Prostate gland (tissue), 2 donors: ENCODE measurements at regions not wholly inside any gene's neighbourhood (a gene's known extent, or its start where the extent isn't known, plus 50 kb on each side); places are given as distances from the start of the nearest gene placed in this dataset.

ENCODE experiments used
- DNase-seq: peaks from one replicate; pipeline ENCODE4 v3.0.0-alpha.2; 2019; ENCODE audit warnings: low spot score
- H3K27ac ChIP-seq, 2 donors: fragments of 200-600 bp; sonication (generic); 2 replicates each; pipeline ENCODE4 v1.5.1; 2017 to 2019
- H3K27me3 ChIP-seq: fragments of 200-600 bp; sonication (generic); replicated peaks from 2 replicates; pipeline ENCODE4 v1.5.1; 2019; ENCODE audit not compliant: insufficient read depth
- H3K36me3 ChIP-seq, 2 donors: fragments of 200-600 bp; sonication (generic); 1 replicate in 1 of 2; 2 replicates in 1 of 2; pipeline versions ENCODE4 v1.5.1 to v1.8.1; 2017 to 2019
- H3K4me1 ChIP-seq: fragments of 200-600 bp; sonication (generic); replicated peaks from 2 replicates; pipeline ENCODE4 v1.5.1; 2019
- H3K4me3 ChIP-seq, 2 donors: fragments of 200-600 bp; sonication (generic); 2 replicates each; pipeline ENCODE4 v1.5.1; 2017 to 2019
- H3K9me3 ChIP-seq: fragments of 200-600 bp; sonication (generic); 2 replicates; pipeline ENCODE4 v1.5.1; 2017
- POLR2A ChIP-seq: fragments of 450-650 bp; IDR thresholded peaks from one replicate; pipeline ENCODE4 v1.6.1; 2016; ENCODE audit warnings: antibody characterized with exemption, mild to moderate bottlenecking
- POLR2AphosphoS5 ChIP-seq: sonication (generic); formaldehyde crosslinking; IDR thresholded peaks from one replicate; pipeline ENCODE4 v1.6.1; 2017; ENCODE audit warnings: antibody characterized with exemption
- WGBS: methylation state at CpG from one replicate; pipeline ENCODE4 v1.1.5; 2018; 5-methylcytosine and 5-hydroxymethylcytosine counted together
- intact Hi-C: fragments of 100-400 bp; cut with DNase I; formaldehyde crosslinking; loops from one replicate; pipeline ENCODE4 v1.14.2; 2022
- TF ChIP-seq, protein P1 (sequence below), 4 experiments: fragments of 200-600 bp in 2 of 4; fragments of 450-650 bp in 2 of 4; sonication (generic) in 2 of 4; IDR thresholded peaks; 1 replicate in 3 of 4; 2 replicates in 1 of 4; pipeline ENCODE4 v1.5.1; 2016 to 2019; ENCODE audit warnings: antibody characterized with exemption in 4 of 4, mild to moderate bottlenecking in 2 of 4, moderate library complexity in 2 of 4

- H3K4me1 ChIP-seq, result no peaks in the 10 kb centered on the region
- intact Hi-C loops, result no loop called here
- WGBS, result 73% methylated on average over 3 of the region's 3 CpGs
- DNase-seq, result no peak
- H3K36me3 ChIP-seq, result no peaks in the 10 kb centered on the region
- no peak overlapping the region for H3K4me3 ChIP-seq
- peaks cover 3% of the 10 kb centered on the region for H3K27me3 ChIP-seq
- no peak overlapping the region for H3K27ac ChIP-seq
- no peak for TF ChIP-seq POLR2AphosphoS5
- TF ChIP-seq, protein P1, sequence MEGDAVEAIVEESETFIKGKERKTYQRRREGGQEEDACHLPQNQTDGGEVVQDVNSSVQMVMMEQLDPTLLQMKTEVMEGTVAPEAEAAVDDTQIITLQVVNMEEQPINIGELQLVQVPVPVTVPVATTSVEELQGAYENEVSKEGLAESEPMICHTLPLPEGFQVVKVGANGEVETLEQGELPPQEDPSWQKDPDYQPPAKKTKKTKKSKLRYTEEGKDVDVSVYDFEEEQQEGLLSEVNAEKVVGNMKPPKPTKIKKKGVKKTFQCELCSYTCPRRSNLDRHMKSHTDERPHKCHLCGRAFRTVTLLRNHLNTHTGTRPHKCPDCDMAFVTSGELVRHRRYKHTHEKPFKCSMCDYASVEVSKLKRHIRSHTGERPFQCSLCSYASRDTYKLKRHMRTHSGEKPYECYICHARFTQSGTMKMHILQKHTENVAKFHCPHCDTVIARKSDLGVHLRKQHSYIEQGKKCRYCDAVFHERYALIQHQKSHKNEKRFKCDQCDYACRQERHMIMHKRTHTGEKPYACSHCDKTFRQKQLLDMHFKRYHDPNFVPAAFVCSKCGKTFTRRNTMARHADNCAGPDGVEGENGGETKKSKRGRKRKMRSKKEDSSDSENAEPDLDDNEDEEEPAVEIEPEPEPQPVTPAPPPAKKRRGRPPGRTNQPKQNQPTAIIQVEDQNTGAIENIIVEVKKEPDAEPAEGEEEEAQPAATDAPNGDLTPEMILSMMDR (IDR thresholded peaks at IDR 0.05), result no peak
- TF ChIP-seq POLR2A, result no peak
- no peaks in the 10 kb centered on the region for H3K9me3 ChIP-seq
Observed at GRCh38 chr20:60957621-60958020, 294.4 kb upstream of the CDH4 start.

DNA sequence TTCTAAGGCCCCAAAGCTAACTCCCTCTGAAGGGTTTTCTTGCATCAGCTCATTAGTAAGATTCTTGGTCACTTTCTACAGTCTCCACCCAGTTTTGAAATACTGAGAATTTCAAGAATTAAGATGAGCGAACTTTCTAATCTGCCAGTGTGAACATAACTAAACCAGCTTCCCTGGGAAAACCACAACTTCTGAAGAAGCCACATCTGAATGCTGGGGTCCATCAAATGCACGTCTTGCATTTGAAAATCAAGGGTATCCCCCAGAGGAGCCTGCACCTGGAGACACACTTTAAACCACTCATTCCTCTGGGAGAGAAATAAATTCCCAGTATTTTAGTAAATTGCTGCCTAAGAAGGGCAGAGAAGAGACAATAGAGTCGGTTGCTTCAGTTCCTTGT is 292.1 kb upstream of the CDH4 start:
- TF ChIP-seq POLR2A (no peak), POLR2AphosphoS5 (no peak)
- TF ChIP-seq, protein P1 (IDR thresholded peaks at IDR 0.05), result no peak
- no peaks in the 10 kb centered on the region for H3K36me3 ChIP-seq
- no peaks in the 10 kb centered on the region for H3K27me3 ChIP-seq
- 78% methylated on average over 3 of the region's 3 CpGs for WGBS
- no peaks in the 10 kb centered on the region for H3K9me3 ChIP-seq
- H3K27ac ChIP-seq, result no peak overlapping the region
- no peaks in the 10 kb centered on the region for H3K4me1 ChIP-seq
- H3K4me3 ChIP-seq, result no peak overlapping the region
- intact Hi-C loops, result no loop called here
- no peak for DNase-seq

DNA sequence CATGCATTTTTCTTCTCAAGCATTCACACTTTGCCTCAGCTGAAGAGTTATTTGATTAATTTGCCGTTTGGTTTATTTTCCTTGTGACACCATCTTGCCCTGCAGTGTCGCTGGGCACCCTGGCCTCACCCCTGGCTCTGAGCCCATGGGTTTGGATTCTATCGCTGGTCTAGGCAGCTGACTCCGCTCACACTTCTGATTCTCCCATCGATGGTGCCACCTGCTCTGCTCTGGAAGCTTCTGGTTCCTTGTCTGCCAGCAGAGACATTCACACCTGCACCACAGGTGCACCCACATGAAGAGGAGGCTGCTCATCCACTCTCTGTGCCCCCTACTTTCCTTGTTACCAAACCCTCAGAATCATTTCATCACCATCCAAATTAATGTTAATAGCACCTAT is 291.6 kb upstream of the CDH4 start:
- H3K27me3 ChIP-seq, result no peaks in the 10 kb centered on the region
- no peaks in the 10 kb centered on the region for H3K36me3 ChIP-seq
- H3K4me1 ChIP-seq, result no peaks in the 10 kb centered on the region
- intact Hi-C loops, result no loop called here
- no peak for DNase-seq
- 91% methylated on average over 5 of the region's 5 CpGs for WGBS
- TF ChIP-seq POLR2A, result no peak
- no peak for TF ChIP-seq POLR2AphosphoS5
- TF ChIP-seq, protein P1 (IDR thresholded peaks at IDR 0.05), result no peak
- H3K27ac ChIP-seq, result no peak overlapping the region
- no peaks in the 10 kb centered on the region for H3K9me3 ChIP-seq
- H3K4me3 ChIP-seq, result no peak overlapping the region

GRCh38 chr20:60961551-60961950 is 290.5 kb upstream of the CDH4 start:
- Histone ChIP-seq H3K9me3 (no peaks in the 10 kb centered on the region), H3K27ac (no peak overlapping the region), H3K4me3 (no peak overlapping the region), H3K36me3 (no peaks in the 10 kb centered on the region), H3K4me1 (no peaks in the 10 kb centered on the region), H3K27me3 (no peaks in the 10 kb centered on the region)
- no peak for DNase-seq
- 92% methylated on average over 7 of the region's 7 CpGs for WGBS
- TF ChIP-seq POLR2A, result no peak
- TF ChIP-seq, protein P1 (IDR thresholded peaks at IDR 0.05), result no peak
- TF ChIP-seq POLR2AphosphoS5, result no peak
- intact Hi-C loops, result no loop called here

GRCh38 chr20:60962367-60963045 is 289.6 kb upstream of the CDH4 start:
- no peaks in the 10 kb centered on the region for H3K4me1 ChIP-seq
- no peak overlapping the region for H3K27ac ChIP-seq
- H3K27me3 ChIP-seq, result no peaks in the 10 kb centered on the region
- 68% methylated on average over 6 of the region's 6 CpGs for WGBS
- no peak for DNase-seq
- H3K36me3 ChIP-seq, result no peaks in the 10 kb centered on the region
- intact Hi-C loops, result no loop called here
- H3K4me3 ChIP-seq, result no peak overlapping the region
- TF ChIP-seq, protein P1 (IDR thresholded peaks at IDR 0.05), result no peak
- TF ChIP-seq POLR2A, result no peak
- TF ChIP-seq POLR2AphosphoS5, result no peak
- H3K9me3 ChIP-seq, result no peaks in the 10 kb centered on the region
